DND-41 (cell line): ENCODE measurements at regions not wholly inside any gene's neighbourhood (a gene's known extent, or its start where the extent isn't known, plus 50 kb on each side); places are given as distances from the start of the nearest gene placed in this dataset.

ENCODE experiments used
- CTCF ChIP-seq: IDR thresholded peaks from 2 replicates; pipeline ENCODE4 v1.5.1; 2012; ENCODE audit warnings: borderline replicate concordance, low read length, moderate library complexity, mild to moderate bottlenecking; ENCODE audit not compliant: poor library complexity, severe bottlenecking; ENCODE audit errors: extremely low read depth
- EZH2 ChIP-seq: IDR thresholded peaks from 3 replicates; pipeline ENCODE4 v1.6.1; 2012; ENCODE audit warnings: borderline replicate concordance, low read depth, mild to moderate bottlenecking, moderate library complexity, low read length, inconsistent platforms; ENCODE audit not compliant: severe bottlenecking

- TF ChIP-seq CTCF = no peak
- no peak for TF ChIP-seq EZH2
Measured at GRCh38 chr9:86723346-86723745, 224.0 kb downstream of the GAS1 start.
